Breast epithelium (tissue), 4 donors: ENCODE measurements at regions not wholly inside any gene's neighbourhood (a gene's known extent, or its start where the extent isn't known, plus 50 kb on each side); places are given as distances from the start of the nearest gene placed in this dataset.
"Not testable (repeated sequence)": the region's sequence is repeated elsewhere in the genome, so short reads cannot be mapped to it uniquely, and the experiment has no call there.

ENCODE experiments used
- DNase-seq, 2 donors: peaks; one replicate each; pipeline ENCODE4 v3.0.0-alpha.2; 2019; ENCODE audit warnings: low spot score in 2 of 2
- H3K27ac ChIP-seq, 2 donors: fragments of 200-600 bp; sonication (generic) in 1 of 2; one replicate each; pipeline ENCODE4 v1.5.1; 2016 to 2019; ENCODE audit warnings: mild to moderate bottlenecking in 1 of 2
- H3K27me3 ChIP-seq, 2 donors: fragments of 200-600 bp; sonication (generic) in 1 of 2; one replicate each; pipeline versions ENCODE4 v1.5.1 to v1.6.0; 2017 to 2019; ENCODE audit warnings: control low read depth in 1 of 2, mild to moderate bottlenecking in 1 of 2
- H3K36me3 ChIP-seq: fragments of 200-600 bp; one replicate; pipeline ENCODE4 v1.5.1; 2019
- H3K4me1 ChIP-seq, 2 donors: fragments of 200-600 bp; sonication (generic); one replicate each; pipeline ENCODE4 v1.5.1; 2016 to 2019; ENCODE audit warnings: control low read depth in 1 of 2
- H3K4me3 ChIP-seq, 3 donors: fragments of 200-600 bp; sonication (generic); 1 replicate in 2 of 3; 2 replicates in 1 of 3; pipeline ENCODE4 v1.5.1; 2016 to 2019; ENCODE audit warnings: mild to moderate bottlenecking in 3 of 3, moderate library complexity in 2 of 3
- H3K9me3 ChIP-seq, 2 donors: fragments of 200-600 bp; sonication (generic) in 1 of 2; one replicate each; pipeline ENCODE4 v1.5.1; 2016 to 2019; ENCODE audit warnings: control low read depth in 1 of 2
- intact Hi-C: fragments of 100-400 bp; cut with DNase I; formaldehyde crosslinking; loops from one replicate; pipeline ENCODE4 v1.15.1; 2023; ENCODE audit warnings: low total_unique reads

GRCh38 chr17:43299300-43300076 is 65.7 kb upstream of the RNU2-1 start:
- intact Hi-C loops, H3K4me1 ChIP-seq, H3K4me3 ChIP-seq, H3K36me3 ChIP-seq, DNase-seq, H3K27me3 ChIP-seq, H3K27ac ChIP-seq, H3K9me3 ChIP-seq: not testable (repeated sequence)

DNA sequence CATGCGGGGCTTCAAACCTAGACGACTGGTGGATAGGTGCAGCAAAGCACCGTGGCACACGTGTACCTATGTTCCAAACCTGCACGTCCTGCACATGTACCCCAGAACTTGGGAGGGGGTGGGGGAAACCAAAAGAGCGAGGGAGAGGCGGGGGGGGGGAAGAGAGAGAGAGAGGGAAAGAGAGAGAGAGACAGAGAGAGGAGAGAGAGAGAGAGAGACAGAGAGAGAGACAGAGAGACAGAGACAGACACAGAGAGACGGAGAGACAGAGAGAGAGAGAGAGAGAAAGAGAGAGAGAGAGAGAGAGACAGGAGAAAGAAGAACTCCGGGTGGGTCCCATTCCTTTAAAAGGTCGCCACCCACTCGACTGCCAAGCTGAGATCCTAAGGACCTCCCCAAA is 55.9 kb upstream of the RNU2-1 start:
- H3K27ac ChIP-seq, H3K36me3 ChIP-seq, H3K4me3 ChIP-seq, H3K27me3 ChIP-seq, H3K9me3 ChIP-seq, H3K4me1 ChIP-seq, intact Hi-C loops, DNase-seq: not testable (repeated sequence)

DNA sequence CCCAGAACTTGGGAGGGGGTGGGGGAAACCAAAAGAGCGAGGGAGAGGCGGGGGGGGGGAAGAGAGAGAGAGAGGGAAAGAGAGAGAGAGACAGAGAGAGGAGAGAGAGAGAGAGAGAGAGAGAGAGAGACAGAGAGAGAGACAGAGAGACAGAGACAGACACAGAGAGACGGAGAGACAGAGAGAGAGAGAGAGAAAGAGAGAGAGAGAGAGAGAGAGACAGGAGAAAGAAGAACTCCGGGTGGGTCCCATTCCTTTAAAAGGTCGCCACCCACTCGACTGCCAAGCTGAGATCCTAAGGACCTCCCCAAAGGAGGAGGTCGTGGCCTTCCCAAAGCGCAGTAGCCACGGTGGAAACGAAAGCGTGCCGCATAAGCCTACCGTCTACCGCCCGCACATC is 49.8 kb upstream of the RNU2-1 start:
- intact Hi-C loops, H3K36me3 ChIP-seq, H3K4me1 ChIP-seq, H3K27me3 ChIP-seq, DNase-seq, H3K4me3 ChIP-seq, H3K27ac ChIP-seq, H3K9me3 ChIP-seq: not testable (repeated sequence)
